AG04449 (cell line): ENCODE measurements at regions not wholly inside any gene's neighbourhood (a gene's known extent, or its start where the extent isn't known, plus 50 kb on each side); places are given as distances from the start of the nearest gene placed in this dataset.
A peak's percentile ranks its signal among the peaks of the same experiment; 100 is the strongest.

Source experiments
- CTCF ChIA-PET: fragments of 350-600 bp; formaldehyde crosslinking; extraction: SDS; loops from one replicate; lab custom pipeline; 2021; ENCODE audit warnings: antibody characterized with exemption; lab: Yijun Ruan, JAX
- POLR2A ChIA-PET: fragments of 400-600, 350-600 bp; formaldehyde crosslinking; extraction: SDS; loops from one replicate; lab custom pipeline; 2020; ENCODE audit warnings: antibody characterized with exemption, inconsistent platforms; lab: Yijun Ruan, JAX
- DNase-seq: peaks from one replicate; pipeline ENCODE4 v3.0.0-alpha.2; 2010; ENCODE audit warnings: low read depth, low spot score
- H3K4me3 ChIP-seq: 2 replicates; pipeline ENCODE4 v1.5.1; 2011; ENCODE audit warnings: low read depth, mild to moderate bottlenecking, control low read depth, low read length
- CTCF ChIP-seq: IDR thresholded peaks from one replicate; pipeline ENCODE4 v1.5.1; 2011; ENCODE audit warnings: mild to moderate bottlenecking, moderate library complexity, low read length, control low read depth, inconsistent platforms; ENCODE audit not compliant: insufficient read depth; ENCODE audit errors: missing control alignments

- ChIA-PET POLR2A (no interaction called here), CTCF (interaction anchor here (0.6 to 2.3 kb wide), 6 partner anchors 438 to 1286 kb away, joined by 3 to 6 read pairs (median 3); no protein-coding TSS in a partner anchor)
- TF ChIP-seq CTCF, result no peak
- no peak for DNase-seq
- no peak overlapping the region for H3K4me3 ChIP-seq
Observed at GRCh38 chr12:91387461-91388134, 205.0 kb upstream of the DCN start.

GRCh38 chr12:91384806-91385205 is 202.2 kb upstream of the DCN start:
- ChIA-PET POLR2A (no interaction called here), CTCF (interaction anchor here (4.3 kb wide), 1 partner anchor 15 kb away, joined by 33 read pairs; no protein-coding TSS in a partner anchor)
- no peak overlapping the region for H3K4me3 ChIP-seq
- DNase-seq, result no peak
- TF ChIP-seq CTCF, result no peak

GRCh38 chr12:91384366-91384765 is 201.7 kb upstream of the DCN start:
- TF ChIP-seq CTCF, result no peak
- ChIA-PET POLR2A (no interaction called here), CTCF (interaction anchor here (0.6 to 4.3 kb wide), 2 partner anchors 16 to 740 kb away, joined by 3 to 33 read pairs; no protein-coding TSS in a partner anchor)
- DNase-seq, result no peak
- no peak overlapping the region for H3K4me3 ChIP-seq

GRCh38 chr12:91383099-91383498 is 200.5 kb upstream of the DCN start:
- no peak for DNase-seq
- TF ChIP-seq CTCF, result no peak
- H3K4me3 ChIP-seq, result no peak overlapping the region
- ChIA-PET CTCF (interaction anchor here (0.6 to 4.3 kb wide), 31 partner anchors 8 to 1335 kb away, joined by 3 to 72 read pairs (median 10); partner anchors contain the start of gene BTG1), POLR2A (interaction anchor here (2.4 kb wide), 1 partner anchor 762 kb away, joined by 43 read pairs; the partner anchor contains the start of gene BTG1)

- H3K4me3 ChIP-seq, result peak overlapping the region; percentile 61
- peak; percentile 17 for DNase-seq
- TF ChIP-seq CTCF, result peak; percentile 82
- ChIA-PET POLR2A (interaction anchor here (1.0 to 2.4 kb wide), 2 partner anchors 763 to 1253 kb away, joined by 3 to 43 read pairs; partner anchors contain the start of gene BTG1), CTCF (interaction anchor here (0.6 to 4.3 kb wide), 99 partner anchors 9 to 1468 kb away, joined by 3 to 72 read pairs (median 4); partner anchors contain the start of gene BTG1)
Observed at GRCh38 chr12:91382081-91382543, 199.5 kb upstream of the DCN start.

GRCh38 chr12:91381309-91381804 is 198.7 kb upstream of the DCN start:
- ChIA-PET CTCF (interaction anchor here (0.6 to 4.3 kb wide), 77 partner anchors 9 to 1469 kb away, joined by 3 to 72 read pairs (median 5); partner anchors contain the start of gene BTG1), POLR2A (interaction anchor here (1.0 to 2.4 kb wide), 2 partner anchors 764 to 1253 kb away, joined by 3 to 43 read pairs; partner anchors contain the start of gene BTG1)
- DNase-seq, result peak; percentile 47
- H3K4me3 ChIP-seq, result peak overlapping the region; percentile 61
- TF ChIP-seq CTCF, result no peak
